ENCODE measurements at regions not wholly inside any gene's neighbourhood (a gene's known extent, or its start where the extent isn't known, plus 50 kb on each side); places are given as distances from the start of the nearest gene placed in this dataset.
"Not testable (repeated sequence)": the region's sequence is repeated elsewhere in the genome, so short reads cannot be mapped to it uniquely, and the experiment has no call there.

- no peak for DNase-seq
Measured at GRCh38 chr14:106528717-106529116, 1002.3 kb downstream of the TMEM121 start.

- no peak for DNase-seq
Measured at GRCh38 chr14:106530031-106530422, 1003.6 kb downstream of the TMEM121 start.

GRCh38 chr14:106530423-106531107 is 1004.2 kb downstream of the TMEM121 start:
- DNase-seq: peak; percentile 47 to 68

GRCh38 chr14:106537597-106537996 is 1011.2 kb downstream of the TMEM121 start:
- peak in 1 of 2 donors; percentile 16 for DNase-seq

- DNase-seq: no peak
Measured at GRCh38 chr14:106538201-106538600, 1011.8 kb downstream of the TMEM121 start.

- no peak for DNase-seq
Measured at GRCh38 chr14:106547735-106548434, 1021.5 kb downstream of the TMEM121 start.

- DNase-seq: no peak
Measured at GRCh38 chr14:106549064-106549463, 1022.7 kb downstream of the TMEM121 start.

- no peak for DNase-seq
Measured at GRCh38 chr14:106551265-106551664, 1024.9 kb downstream of the TMEM121 start.

- not testable (repeated sequence) for DNase-seq
Measured at GRCh38 chr14:106556211-106556610, 1029.8 kb downstream of the TMEM121 start.

GRCh38 chr14:106556665-106557289 is 1030.4 kb downstream of the TMEM121 start:
- peak; percentile 67 to 73 for DNase-seq

GRCh38 chr14:106562451-106562850 is 1036.1 kb downstream of the TMEM121 start:
- DNase-seq: no peak

- DNase-seq: peak; percentile 57 to 66
Measured at GRCh38 chr14:106564058-106564643, 1037.8 kb downstream of the TMEM121 start.

GRCh38 chr14:106578481-106578880 is 1052.1 kb downstream of the TMEM121 start:
- no peak for DNase-seq

- DNase-seq: no peak
Measured at GRCh38 chr14:106579084-106579483, 1052.7 kb downstream of the TMEM121 start.

- DNase-seq: no peak
Measured at GRCh38 chr14:106585692-106586091, 1059.3 kb downstream of the TMEM121 start.

GRCh38 chr14:106586098-106586704 is 1059.8 kb downstream of the TMEM121 start:
- peak; percentile 52 to 63 for DNase-seq

GRCh38 chr14:106591539-106591938 is 1065.2 kb downstream of the TMEM121 start:
- DNase-seq: not testable (repeated sequence)

- peak; percentile 30 to 54 for DNase-seq
Measured at GRCh38 chr14:106592115-106592852, 1065.9 kb downstream of the TMEM121 start.

GRCh38 chr14:106599209-106599608 is 1072.8 kb downstream of the TMEM121 start:
- DNase-seq: no peak

- DNase-seq: peak; percentile 82 to 83
Measured at GRCh38 chr14:106605548-106606448, 1079.4 kb downstream of the TMEM121 start.

- DNase-seq: no peak
Measured at GRCh38 chr14:106606936-106607335, 1080.6 kb downstream of the TMEM121 start.
